Loucy (cell line): ENCODE measurements at regions not wholly inside any gene's neighbourhood (a gene's known extent, or its start where the extent isn't known, plus 50 kb on each side); places are given as distances from the start of the nearest gene placed in this dataset.

ENCODE experiments used
- H2AFZ ChIP-seq: fragments of 200-600 bp; sonication (generic); 2 replicates; pipeline ENCODE4 v1.6.0; 2016; ENCODE audit warnings: antibody characterized with exemption, mild to moderate bottlenecking, low read length, moderate library complexity
- H3F3A ChIP-seq: fragments of 200-600 bp; 2 replicates; pipeline ENCODE4 v1.6.0; 2016; ENCODE audit warnings: antibody characterized with exemption, low read depth, mild to moderate bottlenecking
- H3K27me3 ChIP-seq: fragments of 200-600 bp; sonication (generic); 2 replicates; pipeline ENCODE4 v1.6.1; 2014; ENCODE audit warnings: low read length, mild to moderate bottlenecking; ENCODE audit not compliant: insufficient read depth, poor library complexity, severe bottlenecking
- H3K36me3 ChIP-seq: fragments of 200-600 bp; sonication (generic); 2 replicates; pipeline ENCODE4 v1.6.1; 2016; ENCODE audit warnings: low read length; ENCODE audit not compliant: insufficient read depth
- H3K4me1 ChIP-seq: fragments of 200-600 bp; sonication (generic); 2 replicates; pipeline ENCODE4 v1.5.1; 2014; ENCODE audit warnings: low read length, mild to moderate bottlenecking; ENCODE audit not compliant: insufficient read depth, poor library complexity, severe bottlenecking
- H3K4me2 ChIP-seq: fragments of 200-600 bp; sonication (generic); 2 replicates; pipeline ENCODE4 v1.6.0; 2014; ENCODE audit warnings: antibody characterized with exemption, low read length, low read depth, mild to moderate bottlenecking; ENCODE audit not compliant: poor library complexity, severe bottlenecking
- H3K4me3 ChIP-seq: fragments of 200-600 bp; sonication (generic); 2 replicates; pipeline ENCODE4 v1.5.1; 2014; ENCODE audit warnings: low read length, mild to moderate bottlenecking, mixed read lengths; ENCODE audit not compliant: poor library complexity, severe bottlenecking
- H3K79me2 ChIP-seq: fragments of 200-600 bp; sonication (generic); 2 replicates; pipeline ENCODE4 v1.6.1; 2014; ENCODE audit warnings: low read length; ENCODE audit not compliant: insufficient read depth
- H3K9ac ChIP-seq: fragments of 200-600 bp; sonication (generic); 2 replicates; pipeline ENCODE4 v1.6.0; 2014; ENCODE audit warnings: mild to moderate bottlenecking, low read depth, low read length, moderate library complexity; ENCODE audit not compliant: poor library complexity, severe bottlenecking
- H3K9me2 ChIP-seq: fragments of 200-600 bp; sonication (generic); replicated peaks from 2 replicates; pipeline ENCODE4 v1.6.1; 2016; ENCODE audit warnings: low read depth, low read length, mixed read lengths
- H3K9me3 ChIP-seq: fragments of 200-600 bp; sonication (generic); 2 replicates; pipeline ENCODE4 v1.6.1; 2014; ENCODE audit warnings: mild to moderate bottlenecking, antibody characterized with exemption, low read length, low read depth; ENCODE audit not compliant: insufficient read depth
- H4K20me1 ChIP-seq: fragments of 200-600 bp; sonication (generic); 2 replicates; pipeline ENCODE4 v1.6.0; 2014; ENCODE audit warnings: antibody characterized with exemption, low read length, mild to moderate bottlenecking; ENCODE audit not compliant: insufficient read depth, poor library complexity, severe bottlenecking
- CTCF ChIP-seq: fragments of 200-600 bp; sonication (generic); conservative IDR thresholded peaks from 2 replicates; pipeline ENCODE4 v1.5.1; 2014; ENCODE audit warnings: mild to moderate bottlenecking, antibody characterized with exemption, low read length
- EZH2phosphoT487 ChIP-seq: fragments of 200-600 bp; IDR thresholded peaks from 2 replicates; pipeline ENCODE4 v1.6.1; 2018; ENCODE audit warnings: antibody characterized with exemption, mild to moderate bottlenecking, moderate library complexity, borderline replicate concordance

GRCh38 chr2:147713349-147713748 is 131.5 kb upstream of the ACVR2A start:
- Histone ChIP-seq H3K4me3 (no peak overlapping the region), H3K9me3 (no peaks in the 10 kb centered on the region), H4K20me1 (no peaks in the 10 kb centered on the region), H3K4me1 (no peaks in the 10 kb centered on the region), H3K27me3 (no peaks in the 10 kb centered on the region), H3K4me2 (no peak overlapping the region), H3K79me2 (no peaks in the 10 kb centered on the region), H3K9ac (no peak overlapping the region), H3K9me2 (no peaks in the 10 kb centered on the region), H3K36me3 (no peaks in the 10 kb centered on the region), H3F3A (no peaks in the 10 kb centered on the region), H2AFZ (no peak overlapping the region)
- TF ChIP-seq EZH2phosphoT487 = no peak
- TF ChIP-seq CTCF = no peak

GRCh38 chr2:147712051-147712450 is 132.8 kb upstream of the ACVR2A start:
- no peaks in the 10 kb centered on the region for H3K4me1 ChIP-seq
- H3K9me2 ChIP-seq = no peaks in the 10 kb centered on the region
- no peaks in the 10 kb centered on the region for H3K79me2 ChIP-seq
- H2AFZ ChIP-seq = no peak overlapping the region
- no peaks in the 10 kb centered on the region for H4K20me1 ChIP-seq
- no peak overlapping the region for H3K4me2 ChIP-seq
- no peaks in the 10 kb centered on the region for H3K27me3 ChIP-seq
- TF ChIP-seq CTCF = no peak
- TF ChIP-seq EZH2phosphoT487 = no peak
- no peaks in the 10 kb centered on the region for H3F3A ChIP-seq
- no peaks in the 10 kb centered on the region for H3K36me3 ChIP-seq
- no peak overlapping the region for H3K9ac ChIP-seq
- no peaks in the 10 kb centered on the region for H3K9me3 ChIP-seq
- no peak overlapping the region for H3K4me3 ChIP-seq

- H3K4me3 ChIP-seq = no peak overlapping the region
- no peak overlapping the region for H2AFZ ChIP-seq
- no peak overlapping the region for H3K9ac ChIP-seq
- no peaks in the 10 kb centered on the region for H3K27me3 ChIP-seq
- no peaks in the 10 kb centered on the region for H3K9me2 ChIP-seq
- H3K4me1 ChIP-seq = no peaks in the 10 kb centered on the region
- H3K79me2 ChIP-seq = no peaks in the 10 kb centered on the region
- TF ChIP-seq EZH2phosphoT487 (no peak), CTCF (no peak)
- no peaks in the 10 kb centered on the region for H3F3A ChIP-seq
- H3K9me3 ChIP-seq = no peaks in the 10 kb centered on the region
- no peaks in the 10 kb centered on the region for H4K20me1 ChIP-seq
- no peaks in the 10 kb centered on the region for H3K36me3 ChIP-seq
- no peak overlapping the region for H3K4me2 ChIP-seq
Observed at GRCh38 chr2:147711031-147711430, 133.8 kb upstream of the ACVR2A start.
